ENCODE measurements at regions not wholly inside any gene's neighbourhood (a gene's known extent, or its start where the extent isn't known, plus 50 kb on each side); places are given as distances from the start of the nearest gene placed in this dataset.

DNA sequence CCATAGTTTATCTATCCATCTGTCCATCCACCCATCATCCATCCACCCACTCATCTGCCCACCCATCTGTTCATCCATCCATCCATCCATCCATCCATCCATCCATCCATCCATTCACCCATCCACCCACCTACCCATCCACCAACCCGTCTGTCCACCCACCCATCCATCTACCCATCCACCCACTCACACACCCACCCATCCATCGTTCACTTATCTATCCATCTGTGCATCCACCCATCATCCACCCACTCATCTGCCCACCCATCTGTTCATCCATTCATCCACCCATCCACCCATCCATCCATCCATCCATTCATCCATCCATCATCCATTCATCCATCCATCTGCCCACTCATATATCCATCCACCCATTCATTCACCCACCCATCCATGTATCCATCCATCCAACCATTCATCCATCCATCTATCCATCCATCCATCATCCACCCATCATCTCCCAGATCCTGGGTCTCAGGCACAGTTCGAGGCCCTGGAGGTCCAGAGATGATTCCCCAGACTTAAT is 88.2 kb upstream of the WNT4 start:
- TF ChIP-seq, protein P1, sequence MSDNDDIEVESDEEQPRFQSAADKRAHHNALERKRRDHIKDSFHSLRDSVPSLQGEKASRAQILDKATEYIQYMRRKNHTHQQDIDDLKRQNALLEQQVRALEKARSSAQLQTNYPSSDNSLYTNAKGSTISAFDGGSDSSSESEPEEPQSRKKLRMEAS (IDR thresholded peaks at IDR 0.05; ENCODE audit: insufficient read depth, insufficient read length), result no peak
- TF ChIP-seq POLR2A (IDR thresholded peaks at IDR 0.05; ENCODE audit: low read depth, low read length), result no peak
- TF ChIP-seq EZH2 (IDR thresholded peaks at IDR 0.05; ENCODE audit: borderline replicate concordance, low read depth, low read length, severe bottlenecking), result no peak
- TF ChIP-seq FOS (IDR thresholded peaks at IDR 0.05; ENCODE audit: borderline replicate concordance, insufficient read depth, low read length), result no peak
- TF ChIP-seq JUN (IDR thresholded peaks at IDR 0.05; ENCODE audit: borderline replicate concordance, insufficient read depth, insufficient read length, low read depth), result no peak
- TF ChIP-seq GATA2 (IDR thresholded peaks at IDR 0.05; ENCODE audit: insufficient read depth, insufficient read length, low read depth, low read length), result no peak
- TF ChIP-seq MYC (IDR thresholded peaks at IDR 0.05; ENCODE audit: low read depth, low read length), result no peak
- no peak for TF ChIP-seq POLR2AphosphoS5 (IDR thresholded peaks at IDR 0.05; ENCODE audit: insufficient read depth, low read depth, low read length)
- TF ChIP-seq, protein P2, sequence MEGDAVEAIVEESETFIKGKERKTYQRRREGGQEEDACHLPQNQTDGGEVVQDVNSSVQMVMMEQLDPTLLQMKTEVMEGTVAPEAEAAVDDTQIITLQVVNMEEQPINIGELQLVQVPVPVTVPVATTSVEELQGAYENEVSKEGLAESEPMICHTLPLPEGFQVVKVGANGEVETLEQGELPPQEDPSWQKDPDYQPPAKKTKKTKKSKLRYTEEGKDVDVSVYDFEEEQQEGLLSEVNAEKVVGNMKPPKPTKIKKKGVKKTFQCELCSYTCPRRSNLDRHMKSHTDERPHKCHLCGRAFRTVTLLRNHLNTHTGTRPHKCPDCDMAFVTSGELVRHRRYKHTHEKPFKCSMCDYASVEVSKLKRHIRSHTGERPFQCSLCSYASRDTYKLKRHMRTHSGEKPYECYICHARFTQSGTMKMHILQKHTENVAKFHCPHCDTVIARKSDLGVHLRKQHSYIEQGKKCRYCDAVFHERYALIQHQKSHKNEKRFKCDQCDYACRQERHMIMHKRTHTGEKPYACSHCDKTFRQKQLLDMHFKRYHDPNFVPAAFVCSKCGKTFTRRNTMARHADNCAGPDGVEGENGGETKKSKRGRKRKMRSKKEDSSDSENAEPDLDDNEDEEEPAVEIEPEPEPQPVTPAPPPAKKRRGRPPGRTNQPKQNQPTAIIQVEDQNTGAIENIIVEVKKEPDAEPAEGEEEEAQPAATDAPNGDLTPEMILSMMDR (IDR thresholded peaks at IDR 0.05; ENCODE audit: extremely low read depth in 1 of 2, insufficient read depth in 1 of 2, low read depth in 1 of 2, low read length in 2 of 2), result no peak
- H4K20me1 ChIP-seq (replicated peaks; ENCODE audit: control insufficient read depth, extremely low read depth, insufficient read depth, low read length), result no peaks in the 10 kb centered on the region
- intact Hi-C loops (cut with micrococcal nuclease) (no loop called here), dilution Hi-C loops (cut with MboI; ENCODE audit: extremely low pct_ligation_motif_present, low sequenced_read_pairs) (no loop called here)
- no peaks in the 10 kb centered on the region for H3K9me1 ChIP-seq (replicated peaks; ENCODE audit: control insufficient read depth, extremely low read depth, insufficient read depth, low read length)
- no peaks in the 10 kb centered on the region for H3K9me3 ChIP-seq (replicated peaks; ENCODE audit: control insufficient read depth, insufficient read depth, low read length)
- no peak overlapping the region for H3K27ac ChIP-seq (ENCODE audit: insufficient read depth, low read depth, low read length)
- BruUV-seq (replicated peaks), result no TSS peak
- no peak overlapping the region for H2AFZ ChIP-seq (ENCODE audit: low read depth, low read length)
- H3K27me3 ChIP-seq (ENCODE audit: control insufficient read depth in 2 of 2, insufficient read depth in 2 of 2, low read length in 2 of 2), result peaks cover 4 to 7% of the 10 kb centered on the region in 2 experiments
- H3K4me2 ChIP-seq (ENCODE audit: insufficient read depth, low read length), result no peak overlapping the region
- H3K36me3 ChIP-seq (ENCODE audit: control insufficient read depth in 2 of 2, extremely low read depth in 1 of 2, insufficient read depth in 2 of 2, low read length in 2 of 2), result no peaks in the 10 kb centered on the region
- no peak for FAIRE-seq
- no peaks in the 10 kb centered on the region for H3K79me2 ChIP-seq (ENCODE audit: control insufficient read depth, insufficient read depth, low read length)
- DNase-seq (ENCODE audit: low read depth, low spot score), result no peak
- H3K9ac ChIP-seq (replicated peaks; ENCODE audit: extremely low read depth, insufficient read depth, low read length), result no peak overlapping the region
- no peak overlapping the region for H3K4me3 ChIP-seq (replicated peaks in 1 of 3; ENCODE audit: insufficient read depth in 1 of 3, low read depth in 1 of 3, low read length in 3 of 3)
- CTCF ChIA-PET, result no interaction called here
- POLR2A ChIA-PET, result no interaction called here
- no peaks in the 10 kb centered on the region for H3K4me1 ChIP-seq (ENCODE audit: control insufficient read depth, extremely low read depth, insufficient read depth, low read length)

Measured in endothelial cell of umbilical vein (primary cell).